IPS-18a (cell line): ENCODE measurements at regions not wholly inside any gene's neighbourhood (a gene's known extent, or its start where the extent isn't known, plus 50 kb on each side); places are given as distances from the start of the nearest gene placed in this dataset.

ENCODE experiments used
- H3K27ac ChIP-seq: one replicate; pipeline ENCODE4 v1.5.1; 2013; ENCODE audit warnings: low read length
- H3K27me3 ChIP-seq: one replicate; pipeline ENCODE4 v1.6.1; 2013; ENCODE audit warnings: mild to moderate bottlenecking, low read length; ENCODE audit not compliant: control insufficient read depth, insufficient read depth
- H3K36me3 ChIP-seq: one replicate; pipeline ENCODE4 v1.6.1; 2013; ENCODE audit warnings: low read depth, low read length; ENCODE audit not compliant: control insufficient read depth
- H3K4me1 ChIP-seq: one replicate; pipeline ENCODE4 v1.6.1; 2013; ENCODE audit warnings: low read depth, low read length; ENCODE audit not compliant: control insufficient read depth
- H3K4me3 ChIP-seq: one replicate; pipeline ENCODE4 v1.5.1; 2013; ENCODE audit warnings: low read length
- H3K9ac ChIP-seq: one replicate; pipeline ENCODE4 v1.6.1; 2013; ENCODE audit warnings: mild to moderate bottlenecking, low read length, moderate library complexity
- H3K9me3 ChIP-seq: one replicate; pipeline ENCODE4 v1.6.1; 2013; ENCODE audit warnings: low read depth, low read length; ENCODE audit not compliant: control insufficient read depth

GRCh38 chr12:90335566-90335965 lies 619.4 kb downstream of the CCER1 start:
- Histone ChIP-seq H3K4me3 (no peak overlapping the region), H3K36me3 (no peaks in the 10 kb centered on the region), H3K27ac (no peak overlapping the region), H3K27me3 (peaks cover 35% of the 10 kb centered on the region), H3K9ac (no peak overlapping the region), H3K9me3 (no peaks in the 10 kb centered on the region), H3K4me1 (peaks cover 26% of the 10 kb centered on the region)

GRCh38 chr12:90333939-90334338 lies 621.0 kb downstream of the CCER1 start:
- Histone ChIP-seq H3K4me3 (no peak overlapping the region), H3K9ac (no peak overlapping the region), H3K9me3 (no peaks in the 10 kb centered on the region), H3K36me3 (no peaks in the 10 kb centered on the region), H3K27me3 (peaks cover 30% of the 10 kb centered on the region), H3K27ac (no peak overlapping the region), H3K4me1 (peaks cover 13% of the 10 kb centered on the region)

GRCh38 chr12:90333424-90333823 lies 621.6 kb downstream of the CCER1 start:
- Histone ChIP-seq H3K4me1 (peaks cover 9% of the 10 kb centered on the region), H3K4me3 (no peak overlapping the region), H3K36me3 (no peaks in the 10 kb centered on the region), H3K27me3 (peaks cover 26% of the 10 kb centered on the region), H3K27ac (no peak overlapping the region), H3K9ac (no peak overlapping the region), H3K9me3 (no peaks in the 10 kb centered on the region)

GRCh38 chr12:90331821-90332220 lies 623.2 kb downstream of the CCER1 start:
- H3K36me3 ChIP-seq, result no peaks in the 10 kb centered on the region

GRCh38 chr12:90331262-90331661 lies 622.6 kb upstream of the ATP2B1 start:
- no peak overlapping the region for H3K27ac ChIP-seq
- no peaks in the 10 kb centered on the region for H3K4me1 ChIP-seq
- H3K9me3 ChIP-seq, result no peaks in the 10 kb centered on the region
- no peak overlapping the region for H3K4me3 ChIP-seq
- H3K27me3 ChIP-seq, result peaks cover 8% of the 10 kb centered on the region
- no peak overlapping the region for H3K9ac ChIP-seq
- no peaks in the 10 kb centered on the region for H3K36me3 ChIP-seq

More at GRCh38 chr12:90331821-90332220, 623.2 kb downstream of the CCER1 start:
- Histone ChIP-seq H3K4me3 (no peak overlapping the region), H3K27ac (no peak overlapping the region), H3K9me3 (no peaks in the 10 kb centered on the region), H3K9ac (no peak overlapping the region), H3K27me3 (peaks cover 14% of the 10 kb centered on the region), H3K4me1 (no peaks in the 10 kb centered on the region)

GRCh38 chr12:90327793-90328743 lies 619.4 kb upstream of the ATP2B1 start:
- Histone ChIP-seq H3K27me3 (no peaks in the 10 kb centered on the region), H3K9ac (no peak overlapping the region), H3K36me3 (no peaks in the 10 kb centered on the region), H3K9me3 (no peaks in the 10 kb centered on the region), H3K4me3 (no peak overlapping the region), H3K27ac (no peak overlapping the region), H3K4me1 (no peaks in the 10 kb centered on the region)

- H3K36me3 ChIP-seq, result no peaks in the 10 kb centered on the region
- peaks cover 4% of the 10 kb centered on the region for H3K4me1 ChIP-seq
- H3K27ac ChIP-seq, result no peak overlapping the region
- H3K9me3 ChIP-seq, result no peaks in the 10 kb centered on the region
- no peak overlapping the region for H3K9ac ChIP-seq
- no peaks in the 10 kb centered on the region for H3K27me3 ChIP-seq
- H3K4me3 ChIP-seq, result no peak overlapping the region
These were observed 614.6 kb upstream of the ATP2B1 start for GRCh38 chr12:90323217-90323616.

- Histone ChIP-seq H3K27ac (no peak overlapping the region), H3K4me3 (no peak overlapping the region), H3K9me3 (no peaks in the 10 kb centered on the region), H3K36me3 (no peaks in the 10 kb centered on the region), H3K9ac (no peak overlapping the region), H3K4me1 (peaks cover 4% of the 10 kb centered on the region), H3K27me3 (no peaks in the 10 kb centered on the region)
These were observed 613.4 kb upstream of the ATP2B1 start for GRCh38 chr12:90322006-90322405.

- H3K36me3 ChIP-seq, result no peaks in the 10 kb centered on the region
- H3K4me3 ChIP-seq, result no peak overlapping the region
- H3K27ac ChIP-seq, result no peak overlapping the region
- H3K4me1 ChIP-seq, result peaks cover 4% of the 10 kb centered on the region
- H3K9me3 ChIP-seq, result no peaks in the 10 kb centered on the region
- H3K27me3 ChIP-seq, result no peaks in the 10 kb centered on the region
- H3K9ac ChIP-seq, result no peak overlapping the region
These were observed 612.7 kb upstream of the ATP2B1 start for GRCh38 chr12:90321369-90321768.

GRCh38 chr12:90311561-90311960 lies 602.9 kb upstream of the ATP2B1 start:
- H3K4me3 ChIP-seq, result no peak overlapping the region
- H3K9me3 ChIP-seq, result no peaks in the 10 kb centered on the region
- H3K36me3 ChIP-seq, result no peaks in the 10 kb centered on the region
- H3K27me3 ChIP-seq, result no peaks in the 10 kb centered on the region
- H3K4me1 ChIP-seq, result no peaks in the 10 kb centered on the region
- H3K9ac ChIP-seq, result no peak overlapping the region
- H3K27ac ChIP-seq, result no peak overlapping the region

GRCh38 chr12:90305379-90305778 lies 596.7 kb upstream of the ATP2B1 start:
- no peak overlapping the region for H3K27ac ChIP-seq

GRCh38 chr12:90304231-90304630 lies 595.6 kb upstream of the ATP2B1 start:
- H3K36me3 ChIP-seq, result no peaks in the 10 kb centered on the region
- no peak overlapping the region for H3K27ac ChIP-seq
- H3K9me3 ChIP-seq, result no peaks in the 10 kb centered on the region
- no peak overlapping the region for H3K9ac ChIP-seq
- no peaks in the 10 kb centered on the region for H3K27me3 ChIP-seq
- H3K4me3 ChIP-seq, result no peak overlapping the region
- no peaks in the 10 kb centered on the region for H3K4me1 ChIP-seq

More at GRCh38 chr12:90305379-90305778, 596.7 kb upstream of the ATP2B1 start:
- Histone ChIP-seq H3K9ac (no peak overlapping the region), H3K4me1 (no peaks in the 10 kb centered on the region), H3K27me3 (no peaks in the 10 kb centered on the region), H3K36me3 (no peaks in the 10 kb centered on the region), H3K9me3 (no peaks in the 10 kb centered on the region), H3K4me3 (no peak overlapping the region)
